Suprapubic skin (tissue), 4 donors: ENCODE measurements at regions not wholly inside any gene's neighbourhood (a gene's known extent, or its start where the extent isn't known, plus 50 kb on each side); places are given as distances from the start of the nearest gene placed in this dataset.

Source experiments
- EP300 ChIP-seq: sonication (generic); formaldehyde crosslinking; IDR thresholded peaks from one replicate; pipeline ENCODE4 v1.6.1; 2017; ENCODE audit warnings: antibody characterized with exemption
- POLR2A ChIP-seq, 2 donors: fragments of 450-650 bp; IDR thresholded peaks; one replicate each; pipeline ENCODE4 v1.6.1; 2017; ENCODE audit warnings: antibody characterized with exemption in 2 of 2, mild to moderate bottlenecking in 2 of 2, moderate library complexity in 2 of 2
- POLR2AphosphoS5 ChIP-seq, 3 donors: sonication (generic); formaldehyde crosslinking; IDR thresholded peaks; one replicate each; pipeline ENCODE4 v1.6.1; 2017; ENCODE audit warnings: antibody characterized with exemption in 3 of 3
- TF ChIP-seq, protein P1 (sequence below), 2 donors: fragments of 200-600 bp in 1 of 2; fragments of 450-650 bp in 1 of 2; sonication (generic) in 1 of 2; IDR thresholded peaks; one replicate each; pipeline ENCODE4 v1.5.1; 2016 to 2019; ENCODE audit warnings: antibody characterized with exemption in 2 of 2, mild to moderate bottlenecking in 1 of 2, moderate library complexity in 1 of 2

DNA sequence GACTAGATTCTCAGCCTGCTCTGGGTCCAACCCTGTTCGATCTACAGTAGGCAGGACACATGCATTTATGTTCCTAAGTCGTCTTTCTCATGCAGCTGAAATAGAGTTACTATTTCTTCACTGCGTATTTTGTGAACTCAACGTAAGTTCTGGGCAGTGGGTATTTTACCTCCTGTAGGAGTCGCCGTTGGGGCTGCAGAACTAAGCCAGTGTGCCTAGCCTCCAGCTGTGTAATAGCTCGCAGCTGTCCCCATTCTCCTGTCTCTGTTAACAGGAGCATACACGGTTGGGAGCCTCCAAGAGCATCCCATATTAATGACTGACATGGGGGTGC lies 58.4 kb upstream of the HRH1 start:
- TF ChIP-seq, protein P1, sequence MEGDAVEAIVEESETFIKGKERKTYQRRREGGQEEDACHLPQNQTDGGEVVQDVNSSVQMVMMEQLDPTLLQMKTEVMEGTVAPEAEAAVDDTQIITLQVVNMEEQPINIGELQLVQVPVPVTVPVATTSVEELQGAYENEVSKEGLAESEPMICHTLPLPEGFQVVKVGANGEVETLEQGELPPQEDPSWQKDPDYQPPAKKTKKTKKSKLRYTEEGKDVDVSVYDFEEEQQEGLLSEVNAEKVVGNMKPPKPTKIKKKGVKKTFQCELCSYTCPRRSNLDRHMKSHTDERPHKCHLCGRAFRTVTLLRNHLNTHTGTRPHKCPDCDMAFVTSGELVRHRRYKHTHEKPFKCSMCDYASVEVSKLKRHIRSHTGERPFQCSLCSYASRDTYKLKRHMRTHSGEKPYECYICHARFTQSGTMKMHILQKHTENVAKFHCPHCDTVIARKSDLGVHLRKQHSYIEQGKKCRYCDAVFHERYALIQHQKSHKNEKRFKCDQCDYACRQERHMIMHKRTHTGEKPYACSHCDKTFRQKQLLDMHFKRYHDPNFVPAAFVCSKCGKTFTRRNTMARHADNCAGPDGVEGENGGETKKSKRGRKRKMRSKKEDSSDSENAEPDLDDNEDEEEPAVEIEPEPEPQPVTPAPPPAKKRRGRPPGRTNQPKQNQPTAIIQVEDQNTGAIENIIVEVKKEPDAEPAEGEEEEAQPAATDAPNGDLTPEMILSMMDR (IDR thresholded peaks at IDR 0.05) = no peak
- TF ChIP-seq EP300 (no peak), POLR2AphosphoS5 (IDR thresholded peaks at IDR 0.05) (no peak), POLR2A (IDR thresholded peaks at IDR 0.05) (no peak)
